ENCODE measurements at regions not wholly inside any gene's neighbourhood (a gene's known extent, or its start where the extent isn't known, plus 50 kb on each side); places are given as distances from the start of the nearest gene placed in this dataset.

DNA sequence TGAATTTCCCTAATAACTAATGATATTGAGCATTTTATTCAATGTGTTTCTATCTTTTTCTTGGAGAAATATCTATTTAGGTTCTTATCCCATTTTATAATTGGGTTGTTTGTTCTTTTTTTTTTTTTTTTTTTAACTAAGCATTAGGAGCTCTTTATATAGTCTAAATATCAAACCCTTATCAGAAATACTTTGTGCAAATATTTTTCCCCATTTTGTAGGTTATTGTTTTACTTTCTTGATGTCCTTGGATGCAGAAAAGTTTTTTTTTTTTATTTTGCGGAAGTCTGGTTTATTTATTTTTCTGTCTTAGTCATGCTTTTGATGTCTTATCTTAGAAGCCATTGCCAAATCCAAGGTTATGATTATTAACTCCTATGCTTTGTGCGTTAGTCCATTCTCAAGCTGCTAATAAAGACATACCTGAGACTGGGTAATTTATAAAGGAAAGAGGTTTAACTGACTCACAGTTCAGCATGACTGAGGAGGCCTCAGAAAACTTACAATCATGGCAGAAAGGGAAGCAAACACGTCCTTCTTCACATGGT lies 434.3 kb upstream of the TBX3 start:
- H4K20me1 ChIP-seq (replicated peaks; ENCODE audit: control insufficient read depth, extremely low read depth, insufficient read depth, low read length), result no peaks in the 10 kb centered on the region
- no peak for DNase-seq (ENCODE audit: low read depth, low spot score)
- no peaks in the 10 kb centered on the region for H3K4me1 ChIP-seq (ENCODE audit: control insufficient read depth, extremely low read depth, insufficient read depth, low read length)
- BruUV-seq (replicated peaks), result no TSS peak
- ChIA-PET POLR2A (no interaction called here), CTCF (no interaction called here)
- no peak overlapping the region for H3K27ac ChIP-seq (ENCODE audit: insufficient read depth, low read depth, low read length)
- H3K27me3 ChIP-seq (ENCODE audit: control insufficient read depth in 2 of 2, insufficient read depth in 2 of 2, low read length in 2 of 2), result no peaks in the 10 kb centered on the region
- H3K9me3 ChIP-seq (replicated peaks; ENCODE audit: control insufficient read depth, insufficient read depth, low read length), result peaks cover 4% of the 10 kb centered on the region
- intact Hi-C loops (cut with micrococcal nuclease) (no loop called here), dilution Hi-C loops (cut with MboI; ENCODE audit: extremely low pct_ligation_motif_present, low sequenced_read_pairs) (no loop called here)
- no peaks in the 10 kb centered on the region for H3K36me3 ChIP-seq (ENCODE audit: control insufficient read depth in 2 of 2, extremely low read depth in 1 of 2, insufficient read depth in 2 of 2, low read length in 2 of 2)
- no peaks in the 10 kb centered on the region for H3K79me2 ChIP-seq (ENCODE audit: control insufficient read depth, insufficient read depth, low read length)
- H3K9ac ChIP-seq (replicated peaks; ENCODE audit: extremely low read depth, insufficient read depth, low read length), result no peak overlapping the region
- no peak overlapping the region for H3K4me2 ChIP-seq (ENCODE audit: insufficient read depth, low read length)
- no peaks in the 10 kb centered on the region for H3K9me1 ChIP-seq (replicated peaks; ENCODE audit: control insufficient read depth, extremely low read depth, insufficient read depth, low read length)
- no peak for FAIRE-seq
- TF ChIP-seq JUN (IDR thresholded peaks at IDR 0.05; ENCODE audit: borderline replicate concordance, insufficient read depth, insufficient read length, low read depth) (no peak), POLR2A (IDR thresholded peaks at IDR 0.05; ENCODE audit: low read depth, low read length) (no peak), POLR2AphosphoS5 (IDR thresholded peaks at IDR 0.05; ENCODE audit: insufficient read depth, low read depth, low read length) (no peak), GATA2 (IDR thresholded peaks at IDR 0.05; ENCODE audit: insufficient read depth, insufficient read length, low read depth, low read length) (no peak), EZH2 (IDR thresholded peaks at IDR 0.05; ENCODE audit: borderline replicate concordance, low read depth, low read length, severe bottlenecking) (no peak), MYC (IDR thresholded peaks at IDR 0.05; ENCODE audit: low read depth, low read length) (no peak), FOS (IDR thresholded peaks at IDR 0.05; ENCODE audit: borderline replicate concordance, insufficient read depth, low read length) (no peak)
- TF ChIP-seq, protein P1, sequence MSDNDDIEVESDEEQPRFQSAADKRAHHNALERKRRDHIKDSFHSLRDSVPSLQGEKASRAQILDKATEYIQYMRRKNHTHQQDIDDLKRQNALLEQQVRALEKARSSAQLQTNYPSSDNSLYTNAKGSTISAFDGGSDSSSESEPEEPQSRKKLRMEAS (IDR thresholded peaks at IDR 0.05; ENCODE audit: insufficient read depth, insufficient read length), result no peak
- TF ChIP-seq, protein P2, sequence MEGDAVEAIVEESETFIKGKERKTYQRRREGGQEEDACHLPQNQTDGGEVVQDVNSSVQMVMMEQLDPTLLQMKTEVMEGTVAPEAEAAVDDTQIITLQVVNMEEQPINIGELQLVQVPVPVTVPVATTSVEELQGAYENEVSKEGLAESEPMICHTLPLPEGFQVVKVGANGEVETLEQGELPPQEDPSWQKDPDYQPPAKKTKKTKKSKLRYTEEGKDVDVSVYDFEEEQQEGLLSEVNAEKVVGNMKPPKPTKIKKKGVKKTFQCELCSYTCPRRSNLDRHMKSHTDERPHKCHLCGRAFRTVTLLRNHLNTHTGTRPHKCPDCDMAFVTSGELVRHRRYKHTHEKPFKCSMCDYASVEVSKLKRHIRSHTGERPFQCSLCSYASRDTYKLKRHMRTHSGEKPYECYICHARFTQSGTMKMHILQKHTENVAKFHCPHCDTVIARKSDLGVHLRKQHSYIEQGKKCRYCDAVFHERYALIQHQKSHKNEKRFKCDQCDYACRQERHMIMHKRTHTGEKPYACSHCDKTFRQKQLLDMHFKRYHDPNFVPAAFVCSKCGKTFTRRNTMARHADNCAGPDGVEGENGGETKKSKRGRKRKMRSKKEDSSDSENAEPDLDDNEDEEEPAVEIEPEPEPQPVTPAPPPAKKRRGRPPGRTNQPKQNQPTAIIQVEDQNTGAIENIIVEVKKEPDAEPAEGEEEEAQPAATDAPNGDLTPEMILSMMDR (IDR thresholded peaks at IDR 0.05; ENCODE audit: extremely low read depth in 1 of 2, insufficient read depth in 1 of 2, low read depth in 1 of 2, low read length in 2 of 2), result no peak
- H2AFZ ChIP-seq (ENCODE audit: low read depth, low read length), result no peak overlapping the region
- no peak overlapping the region for H3K4me3 ChIP-seq (replicated peaks in 1 of 3; ENCODE audit: insufficient read depth in 1 of 3, low read depth in 1 of 3, low read length in 3 of 3)

Data from endothelial cell of umbilical vein (primary cell).